HepG2 (cell line): ENCODE measurements at regions not wholly inside any gene's neighbourhood (a gene's known extent, or its start where the extent isn't known, plus 50 kb on each side); places are given as distances from the start of the nearest gene placed in this dataset.

Experiments
- ATAC-seq: fragments of 200-7000 bp; cut with Tn5 transposase; 3 replicates; pipeline ENCODE4 v1.9.1; 2020; ENCODE audit warnings: mild to moderate bottlenecking, moderate library complexity
- BruUV-seq: library from RNA; stranded (reverse); fragments of 400-500 nt; replicated peaks from 2 replicates; lab custom pipeline; 2021; lab: Mats Ljungman, UMichigan
- CTCF ChIA-PET: fragments of 300-600 bp; formaldehyde crosslinking; extraction: SDS; loops from one replicate; lab custom pipeline; 2021; ENCODE audit warnings: low total read pairs, inconsistent platforms, low intra/inter-chr PET ratio; lab: Yijun Ruan, JAX
- POLR2A ChIA-PET: fragments of 350-600 bp; sonication (Branson Sonifier 250); formaldehyde crosslinking; loops from one replicate; lab custom pipeline; 2020; ENCODE audit warnings: antibody characterized with exemption, inconsistent platforms; lab: Yijun Ruan, JAX
- DNase-seq: peaks from one replicate; pipeline ENCODE4 v3.0.0-alpha.2; 2015; ENCODE audit warnings: low spot score
- FAIRE-seq: peaks from 3 replicates; lab custom pipeline; 2011; peaks lifted over from hg19 to GRCh38; lab: Jason Lieb, UNC
- H2AFZ ChIP-seq: one replicate; pipeline ENCODE4 v1.6.1; 2011; ENCODE audit warnings: low read length, inconsistent platforms
- H3K27ac ChIP-seq: fragments of 300-600 bp; 3 replicates; pipeline ENCODE4 v1.8.0; 2011; ENCODE audit warnings: mixed run types, mild to moderate bottlenecking, mixed read lengths, low read length, inconsistent platforms; ENCODE audit not compliant: insufficient read depth; ENCODE audit errors: extremely low read length
- H3K27me3 ChIP-seq, 2 experiments: fragments of 200-600 bp in 1 of 2; 2 replicates in 1 of 2; 3 replicates in 1 of 2; pipeline versions ENCODE4 v1.6.0 to v1.8.0; 2011; ENCODE audit warnings: low read length in 2 of 2, mild to moderate bottlenecking in 2 of 2, moderate library complexity in 2 of 2, inconsistent platforms in 1 of 2; ENCODE audit not compliant: insufficient read depth in 2 of 2, control insufficient read depth in 1 of 2
- H3K36me3 ChIP-seq, 2 experiments: fragments of 200-600 bp in 1 of 2; replicated peaks in 1 of 2; 2 replicates in 1 of 2; 3 replicates in 1 of 2; pipeline versions ENCODE4 v1.5.1 to v1.8.0; 2011; ENCODE audit warnings: low read length in 2 of 2, inconsistent platforms in 1 of 2; ENCODE audit not compliant: insufficient read depth in 2 of 2, control insufficient read depth in 1 of 2
- H3K4me1 ChIP-seq: 2 replicates; pipeline ENCODE4 v1.5.1; 2012; ENCODE audit warnings: low read length, inconsistent platforms; ENCODE audit not compliant: insufficient read depth
- H3K4me2 ChIP-seq: 2 replicates; pipeline ENCODE4 v1.6.0; 2011; ENCODE audit warnings: low read depth, low read length, inconsistent platforms
- H3K4me3 ChIP-seq, 3 experiments: fragments of 200-600 bp in 1 of 3; sonication (generic), shearing (Covaris generic) in 1 of 3; replicated peaks in 1 of 3; 2 replicates each; pipeline ENCODE4 v1.5.1; 2011 to 2016; ENCODE audit warnings: low read length in 3 of 3, inconsistent platforms in 2 of 3, low read depth in 2 of 3, mild to moderate bottlenecking in 2 of 3, control low read depth in 1 of 3, mixed read lengths in 1 of 3; ENCODE audit not compliant: insufficient read depth in 1 of 3
- H3K79me2 ChIP-seq: one replicate; pipeline ENCODE4 v1.6.1; 2011; ENCODE audit warnings: low read length, inconsistent platforms; ENCODE audit not compliant: insufficient read depth
- H3K9ac ChIP-seq: 2 replicates; pipeline ENCODE4 v1.6.0; 2011; ENCODE audit warnings: mild to moderate bottlenecking, low read depth, low read length, inconsistent platforms; ENCODE audit not compliant: insufficient read depth
- H3K9me3 ChIP-seq: 2 replicates; pipeline ENCODE4 v1.5.1; 2012; ENCODE audit warnings: mild to moderate bottlenecking, low read length
- H4K20me1 ChIP-seq: 2 replicates; pipeline ENCODE4 v1.6.0; 2011; ENCODE audit warnings: inconsistent platforms, mild to moderate bottlenecking, low read length, moderate library complexity; ENCODE audit not compliant: insufficient read depth
- FOXO1 ChIP-seq: sonication (generic); formaldehyde crosslinking; IDR thresholded peaks from 2 replicates; pipeline ENCODE4 v1.4.0; 2020; ENCODE audit warnings: missing genetic modification reagents
- HNRNPUL1 ChIP-seq: fragments of 200-400 bp; formaldehyde crosslinking; IDR thresholded peaks from 2 replicates; pipeline ENCODE4 v1.6.1; 2017; ENCODE audit warnings: low read depth, mild to moderate bottlenecking, low read length, moderate library complexity
- IKZF5 ChIP-seq: IDR thresholded peaks from 2 replicates; pipeline ENCODE4 v1.6.1; 2018; ENCODE audit warnings: missing genetic modification reagents, mild to moderate bottlenecking, missing compliant biosample characterization
- ISX ChIP-seq: sonication (generic); formaldehyde crosslinking; conservative IDR thresholded peaks from 2 replicates; pipeline ENCODE4 v1.5.0; 2020; ENCODE audit warnings: missing genetic modification reagents
- MAFG ChIP-seq: sonication (generic); formaldehyde crosslinking; IDR thresholded peaks from 2 replicates; pipeline ENCODE4 v1.5.1; 2020; ENCODE audit warnings: mild to moderate bottlenecking, missing genetic modification reagents
- MBD4 ChIP-seq: IDR thresholded peaks from 2 replicates; pipeline ENCODE4 v1.6.1; 2012; ENCODE audit warnings: low read length, inconsistent platforms, borderline replicate concordance
- NFE2L2 ChIP-seq: fragments of 150-350 bp; IDR thresholded peaks from 2 replicates; pipeline ENCODE4 v1.6.1; 2014; ENCODE audit warnings: low read length
- PRDM10 ChIP-seq: sonication (generic); formaldehyde crosslinking; IDR thresholded peaks from 2 replicates; pipeline ENCODE4 v1.4.0; 2020; ENCODE audit warnings: low read depth, missing genetic modification reagents
- TCF7L2 ChIP-seq: IDR thresholded peaks from 2 replicates; pipeline ENCODE4 v1.6.1; 2011; ENCODE audit warnings: mild to moderate bottlenecking, low read depth, low read length, moderate library complexity
- ZNF232 ChIP-seq: sonication (generic); formaldehyde crosslinking; IDR thresholded peaks from 2 replicates; pipeline ENCODE4 v1.4.0; 2020; ENCODE audit warnings: missing genetic modification reagents, borderline replicate concordance
- ZNF563 ChIP-seq: sonication (generic); formaldehyde crosslinking; IDR thresholded peaks from 2 replicates; pipeline ENCODE4 v1.8.0; 2022; ENCODE audit warnings: mild to moderate bottlenecking, moderate library complexity, missing genetic modification reagents
- WGBS: methylation state at CpG from one replicate; pipeline ENCODE4 v1.1.6; 2017; ENCODE audit warnings: low lambda C conversion rate; 5-methylcytosine and 5-hydroxymethylcytosine counted together
- in situ Hi-C: cut with HindIII; loops from 2 replicates; pipeline ENCODE4 v1.10.0; 2017; ENCODE audit warnings: low pct_unique_long_range_greater_than_20kb; ENCODE audit not compliant: extremely low pct_ligation_motif_present
- intact Hi-C: fragments of 100-400 bp; cut with micrococcal nuclease; formaldehyde crosslinking; loops from one replicate; pipeline ENCODE4 v1.10.0; 2022; ENCODE audit not compliant: unreplicated experiment

- no peak overlapping the region for H3K4me3 ChIP-seq
- no peak overlapping the region for H3K9ac ChIP-seq
- H3K4me1 ChIP-seq, result no peaks in the 10 kb centered on the region
- FAIRE-seq (no peak), DNase-seq (no peak), ATAC-seq (no peak)
- no peak overlapping the region for H3K27ac ChIP-seq
- H3K79me2 ChIP-seq, result no peaks in the 10 kb centered on the region
- no peak for TF ChIP-seq HNRNPUL1
- TF ChIP-seq NFE2L2, result no peak
- TF ChIP-seq FOXO1 (CRISPR knock-in tag), result no peak
- no peak for TF ChIP-seq ISX
- TF ChIP-seq MAFG (CRISPR knock-in tag), result no peak
- TF ChIP-seq PRDM10 (CRISPR knock-in tag), result no peak
- TF ChIP-seq ZNF563, result no peak
- no peak for TF ChIP-seq MBD4
- no peak for TF ChIP-seq IKZF5 (CRISPR knock-in tag)
- TF ChIP-seq TCF7L2, result no peak
- no peak for TF ChIP-seq ZNF232 (CRISPR knock-in tag)
- 0% methylated on average over 1 of the region's 1 CpG for WGBS
- no peak overlapping the region for H3K4me2 ChIP-seq
- ChIA-PET POLR2A (no interaction called here), CTCF (no interaction called here)
- BruUV-seq, result no TSS peak
- no peaks in the 10 kb centered on the region for H3K27me3 ChIP-seq
- H2AFZ ChIP-seq, result no peak overlapping the region
- H3K36me3 ChIP-seq, result no peaks in the 10 kb centered on the region
- in situ Hi-C loops (no loop called here), intact Hi-C loops (no loop called here)
- H3K9me3 ChIP-seq, result no peaks in the 10 kb centered on the region
- H4K20me1 ChIP-seq, result no peaks in the 10 kb centered on the region
Measured at GRCh38 chr18:24683925-24684324, 223.5 kb downstream of the HRH4 start.
